Fibroblast of the conjunctiva (primary cell): ENCODE measurements at regions not wholly inside any gene's neighbourhood (a gene's known extent, or its start where the extent isn't known, plus 50 kb on each side); places are given as distances from the start of the nearest gene placed in this dataset.

Experiments used
- DNase-seq: peaks from one replicate; pipeline ENCODE4 v3.0.0-alpha.2; 2010; ENCODE audit warnings: low read depth

- no peak for DNase-seq
Observed at GRCh38 chr7:126378642-126379041, 874.1 kb downstream of the GRM8 start.

- no peak for DNase-seq
Observed at GRCh38 chr7:126370038-126370668, 882.6 kb downstream of the GRM8 start.

GRCh38 chr7:126362746-126363145 lies 890.0 kb downstream of the GRM8 start:
- DNase-seq = no peak

- no peak for DNase-seq
Observed at GRCh38 chr7:126361183-126361582, 891.6 kb downstream of the GRM8 start.

- no peak for DNase-seq
Observed at GRCh38 chr7:126339813-126340212, 912.9 kb downstream of the GRM8 start.

GRCh38 chr7:126305671-126306070 lies 947.1 kb downstream of the GRM8 start:
- DNase-seq = no peak

GRCh38 chr7:126303926-126304325 lies 948.8 kb downstream of the GRM8 start:
- no peak for DNase-seq

- DNase-seq = no peak
Observed at GRCh38 chr7:126302639-126303038, 950.1 kb downstream of the GRM8 start.

- DNase-seq = no peak
Observed at GRCh38 chr7:126286317-126286716, 966.4 kb downstream of the GRM8 start.

- no peak for DNase-seq
Observed at GRCh38 chr7:126236261-126236660, 1016.5 kb downstream of the GRM8 start.

GRCh38 chr7:126228356-126229061 lies 1024.2 kb downstream of the GRM8 start:
- DNase-seq = no peak

GRCh38 chr7:126227643-126228042 lies 1025.1 kb downstream of the GRM8 start:
- no peak for DNase-seq

GRCh38 chr7:126227055-126227454 lies 1025.7 kb downstream of the GRM8 start:
- no peak for DNase-seq

- no peak for DNase-seq
Observed at GRCh38 chr7:126223729-126224128, 1029.0 kb downstream of the GRM8 start.

GRCh38 chr7:126222782-126223181 lies 1030.0 kb downstream of the GRM8 start:
- no peak for DNase-seq

GRCh38 chr7:126215785-126216184 lies 1037.0 kb downstream of the GRM8 start:
- DNase-seq = no peak

GRCh38 chr7:126213876-126214275 lies 1038.9 kb downstream of the GRM8 start:
- DNase-seq = no peak

GRCh38 chr7:126211875-126212274 lies 1040.9 kb downstream of the GRM8 start:
- DNase-seq = no peak

GRCh38 chr7:126210707-126211106 lies 1042.0 kb downstream of the GRM8 start:
- no peak for DNase-seq

- DNase-seq = no peak
Observed at GRCh38 chr7:126203185-126203584, 1049.6 kb downstream of the GRM8 start.

GRCh38 chr7:126202177-126202576 lies 1050.6 kb downstream of the GRM8 start:
- DNase-seq = no peak

GRCh38 chr7:126185959-126186580 lies 1066.7 kb downstream of the GRM8 start:
- no peak for DNase-seq

- no peak for DNase-seq
Observed at GRCh38 chr7:126179916-126180315, 1072.8 kb downstream of the GRM8 start.
